Astrocyte (in vitro differentiated cells and primary cell): ENCODE measurements at regions not wholly inside any gene's neighbourhood (a gene's known extent, or its start where the extent isn't known, plus 50 kb on each side); places are given as distances from the start of the nearest gene placed in this dataset.

Experiments
- EZH2 ChIP-seq: IDR thresholded peaks from 2 replicates; pipeline ENCODE4 v1.6.1; 2012; ENCODE audit warnings: mild to moderate bottlenecking, low read length, inconsistent platforms; ENCODE audit not compliant: insufficient read depth
- TF ChIP-seq, protein P1 (sequence below): IDR thresholded peaks from 2 replicates; pipeline ENCODE4 v1.5.1; 2011; ENCODE audit warnings: low read depth, mild to moderate bottlenecking, inconsistent platforms, low read length, moderate library complexity; ENCODE audit not compliant: insufficient read depth

DNA sequence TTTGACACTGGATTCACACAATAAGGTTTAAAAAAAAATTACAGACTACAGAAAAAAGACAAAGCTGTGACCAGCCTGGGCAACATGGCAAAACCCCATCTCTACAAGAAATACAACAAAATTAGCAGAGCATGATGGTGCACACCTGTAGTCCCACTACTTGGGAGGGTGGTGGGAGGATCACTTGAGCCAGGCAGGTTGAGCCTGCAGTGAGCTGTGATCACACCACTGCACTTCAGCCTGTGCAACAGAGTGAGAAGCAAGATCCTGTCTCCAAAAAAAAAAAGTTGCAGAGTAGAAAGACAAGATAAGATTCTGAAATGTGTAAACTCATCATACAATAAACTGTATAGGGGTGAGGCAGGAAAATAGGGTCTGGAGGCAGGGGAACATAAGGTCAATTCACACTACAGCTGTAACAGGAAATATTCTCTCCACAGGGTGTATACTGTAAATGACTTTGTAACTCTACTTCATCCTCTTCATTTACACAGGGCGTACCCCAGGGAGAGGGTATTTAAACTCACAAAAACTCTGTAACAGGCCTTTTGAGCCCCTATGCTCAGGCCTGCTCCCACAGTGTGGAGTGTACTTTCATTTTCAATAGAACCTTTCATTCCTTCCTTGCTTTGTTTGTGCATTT is 112.6 kb upstream of the MAPK10 start:
- TF ChIP-seq, protein P1, sequence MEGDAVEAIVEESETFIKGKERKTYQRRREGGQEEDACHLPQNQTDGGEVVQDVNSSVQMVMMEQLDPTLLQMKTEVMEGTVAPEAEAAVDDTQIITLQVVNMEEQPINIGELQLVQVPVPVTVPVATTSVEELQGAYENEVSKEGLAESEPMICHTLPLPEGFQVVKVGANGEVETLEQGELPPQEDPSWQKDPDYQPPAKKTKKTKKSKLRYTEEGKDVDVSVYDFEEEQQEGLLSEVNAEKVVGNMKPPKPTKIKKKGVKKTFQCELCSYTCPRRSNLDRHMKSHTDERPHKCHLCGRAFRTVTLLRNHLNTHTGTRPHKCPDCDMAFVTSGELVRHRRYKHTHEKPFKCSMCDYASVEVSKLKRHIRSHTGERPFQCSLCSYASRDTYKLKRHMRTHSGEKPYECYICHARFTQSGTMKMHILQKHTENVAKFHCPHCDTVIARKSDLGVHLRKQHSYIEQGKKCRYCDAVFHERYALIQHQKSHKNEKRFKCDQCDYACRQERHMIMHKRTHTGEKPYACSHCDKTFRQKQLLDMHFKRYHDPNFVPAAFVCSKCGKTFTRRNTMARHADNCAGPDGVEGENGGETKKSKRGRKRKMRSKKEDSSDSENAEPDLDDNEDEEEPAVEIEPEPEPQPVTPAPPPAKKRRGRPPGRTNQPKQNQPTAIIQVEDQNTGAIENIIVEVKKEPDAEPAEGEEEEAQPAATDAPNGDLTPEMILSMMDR = no peak
- TF ChIP-seq EZH2 = no peak
